Heart left ventricle (tissue), 13 donors: ENCODE measurements at regions not wholly inside any gene's neighbourhood (a gene's known extent, or its start where the extent isn't known, plus 50 kb on each side); places are given as distances from the start of the nearest gene placed in this dataset.

Source experiments
- POLR2A ChIP-seq, 2 donors: fragments of 450-650 bp; IDR thresholded peaks; one replicate each; pipeline ENCODE4 v1.6.1; 2017; ENCODE audit warnings: antibody characterized with exemption in 2 of 2, mild to moderate bottlenecking in 2 of 2, moderate library complexity in 2 of 2
- TF ChIP-seq, protein P1 (sequence below), 12 donors: fragments of 200-600 bp; sonication (generic) in 4 of 12; IDR thresholded peaks; one replicate each; pipeline versions ENCODE4 v1.5.0 to v1.8.0; 2018 to 2022; ENCODE audit warnings: antibody characterized with exemption in 12 of 12, mild to moderate bottlenecking in 5 of 12
- donor health status: ischemic (EF 13 %, LVEDD 7.1; RV severe dilation, severe dysfunction).
- donor health status: DM: no; HTN: yes; CAD: no.
- donor health status: DM: no; HTN: no; CAD: no.
- donor health status: ischemic (EF 25% LVEDD 6.9; RV normal size, moderate dysfunction).
- donor health status: ischemic (EF 25% LVEDD 5.7; RV mildly dilated, moderate dysfunction).
- donor health status: ischemic (EF 35%, LVEDD 5.7; RV mildly dilated, moderate dysfunction).
- donor health status: nonischemic (EF 11% LVEDD 7.7; RV severe dilation, severe dysfunction).
- donor health status: DM: yes; HTN: yes; CAD: no.
- donor health status: PGD.
- donor health status: ischemic (EF 29% LVEDD 5.4; RV normal size, mild dysfunction).
- donor health status: nonischemic (EF 23%, LVEDD 6.1; RV moderate dilation, normal function).

DNA sequence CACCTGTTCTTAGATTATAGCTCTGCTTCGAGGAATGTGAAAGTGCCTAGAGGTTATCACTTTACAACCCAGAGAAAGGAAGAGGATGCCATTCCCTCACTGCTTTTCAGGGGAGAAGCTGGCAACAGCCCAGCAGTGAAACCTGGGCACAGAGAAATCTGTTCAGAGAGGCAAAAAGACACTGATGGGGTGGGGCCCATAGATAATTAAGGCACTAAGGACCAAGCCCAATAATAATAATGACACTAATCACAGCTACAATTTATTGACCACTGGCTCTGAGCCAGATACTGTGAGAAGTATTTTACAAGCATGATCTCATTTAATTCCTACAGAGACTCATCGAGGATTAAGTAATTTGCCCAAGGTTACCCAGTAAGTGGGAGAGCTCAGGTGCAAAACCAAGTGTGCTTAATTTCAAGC, 168.3 kb downstream of the PIK3R1 start:
- TF ChIP-seq, protein P1, sequence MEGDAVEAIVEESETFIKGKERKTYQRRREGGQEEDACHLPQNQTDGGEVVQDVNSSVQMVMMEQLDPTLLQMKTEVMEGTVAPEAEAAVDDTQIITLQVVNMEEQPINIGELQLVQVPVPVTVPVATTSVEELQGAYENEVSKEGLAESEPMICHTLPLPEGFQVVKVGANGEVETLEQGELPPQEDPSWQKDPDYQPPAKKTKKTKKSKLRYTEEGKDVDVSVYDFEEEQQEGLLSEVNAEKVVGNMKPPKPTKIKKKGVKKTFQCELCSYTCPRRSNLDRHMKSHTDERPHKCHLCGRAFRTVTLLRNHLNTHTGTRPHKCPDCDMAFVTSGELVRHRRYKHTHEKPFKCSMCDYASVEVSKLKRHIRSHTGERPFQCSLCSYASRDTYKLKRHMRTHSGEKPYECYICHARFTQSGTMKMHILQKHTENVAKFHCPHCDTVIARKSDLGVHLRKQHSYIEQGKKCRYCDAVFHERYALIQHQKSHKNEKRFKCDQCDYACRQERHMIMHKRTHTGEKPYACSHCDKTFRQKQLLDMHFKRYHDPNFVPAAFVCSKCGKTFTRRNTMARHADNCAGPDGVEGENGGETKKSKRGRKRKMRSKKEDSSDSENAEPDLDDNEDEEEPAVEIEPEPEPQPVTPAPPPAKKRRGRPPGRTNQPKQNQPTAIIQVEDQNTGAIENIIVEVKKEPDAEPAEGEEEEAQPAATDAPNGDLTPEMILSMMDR (IDR thresholded peaks at IDR 0.05): no peak
- TF ChIP-seq POLR2A (IDR thresholded peaks at IDR 0.05): no peak
